HepG2 (cell line): ENCODE measurements at regions not wholly inside any gene's neighbourhood (a gene's known extent, or its start where the extent isn't known, plus 50 kb on each side); places are given as distances from the start of the nearest gene placed in this dataset.
A peak's percentile ranks its signal among the peaks of the same experiment; 100 is the strongest.

Experiments
- ATAC-seq: fragments of 200-7000 bp; cut with Tn5 transposase; 3 replicates; pipeline ENCODE4 v1.9.1; 2020; ENCODE audit warnings: mild to moderate bottlenecking, moderate library complexity
- BruUV-seq: library from RNA; stranded (reverse); fragments of 400-500 nt; replicated peaks from 2 replicates; lab custom pipeline; 2021; lab: Mats Ljungman, UMichigan
- CTCF ChIA-PET: fragments of 300-600 bp; formaldehyde crosslinking; extraction: SDS; loops from one replicate; lab custom pipeline; 2021; ENCODE audit warnings: low total read pairs, inconsistent platforms, low intra/inter-chr PET ratio; lab: Yijun Ruan, JAX
- POLR2A ChIA-PET: fragments of 350-600 bp; sonication (Branson Sonifier 250); formaldehyde crosslinking; loops from one replicate; lab custom pipeline; 2020; ENCODE audit warnings: antibody characterized with exemption, inconsistent platforms; lab: Yijun Ruan, JAX
- DNase-seq: peaks from one replicate; pipeline ENCODE4 v3.0.0-alpha.2; 2015; ENCODE audit warnings: low spot score
- FAIRE-seq: peaks from 3 replicates; lab custom pipeline; 2011; peaks lifted over from hg19 to GRCh38; lab: Jason Lieb, UNC
- H2AFZ ChIP-seq: one replicate; pipeline ENCODE4 v1.6.1; 2011; ENCODE audit warnings: low read length, inconsistent platforms
- H3K27ac ChIP-seq: fragments of 300-600 bp; 3 replicates; pipeline ENCODE4 v1.8.0; 2011; ENCODE audit warnings: mixed run types, mild to moderate bottlenecking, mixed read lengths, low read length, inconsistent platforms; ENCODE audit not compliant: insufficient read depth; ENCODE audit errors: extremely low read length
- H3K27me3 ChIP-seq, 2 experiments: fragments of 200-600 bp in 1 of 2; 2 replicates in 1 of 2; 3 replicates in 1 of 2; pipeline versions ENCODE4 v1.6.0 to v1.8.0; 2011; ENCODE audit warnings: low read length in 2 of 2, mild to moderate bottlenecking in 2 of 2, moderate library complexity in 2 of 2, inconsistent platforms in 1 of 2; ENCODE audit not compliant: insufficient read depth in 2 of 2, control insufficient read depth in 1 of 2
- H3K36me3 ChIP-seq, 2 experiments: fragments of 200-600 bp in 1 of 2; replicated peaks in 1 of 2; 2 replicates in 1 of 2; 3 replicates in 1 of 2; pipeline versions ENCODE4 v1.5.1 to v1.8.0; 2011; ENCODE audit warnings: low read length in 2 of 2, inconsistent platforms in 1 of 2; ENCODE audit not compliant: insufficient read depth in 2 of 2, control insufficient read depth in 1 of 2
- H3K4me1 ChIP-seq: 2 replicates; pipeline ENCODE4 v1.5.1; 2012; ENCODE audit warnings: low read length, inconsistent platforms; ENCODE audit not compliant: insufficient read depth
- H3K4me2 ChIP-seq: 2 replicates; pipeline ENCODE4 v1.6.0; 2011; ENCODE audit warnings: low read depth, low read length, inconsistent platforms
- H3K4me3 ChIP-seq, 3 experiments: fragments of 200-600 bp in 1 of 3; sonication (generic), shearing (Covaris generic) in 1 of 3; replicated peaks in 1 of 3; 2 replicates each; pipeline ENCODE4 v1.5.1; 2011 to 2016; ENCODE audit warnings: low read length in 3 of 3, inconsistent platforms in 2 of 3, low read depth in 2 of 3, mild to moderate bottlenecking in 2 of 3, control low read depth in 1 of 3, mixed read lengths in 1 of 3; ENCODE audit not compliant: insufficient read depth in 1 of 3
- H3K79me2 ChIP-seq: one replicate; pipeline ENCODE4 v1.6.1; 2011; ENCODE audit warnings: low read length, inconsistent platforms; ENCODE audit not compliant: insufficient read depth
- H3K9ac ChIP-seq: 2 replicates; pipeline ENCODE4 v1.6.0; 2011; ENCODE audit warnings: mild to moderate bottlenecking, low read depth, low read length, inconsistent platforms; ENCODE audit not compliant: insufficient read depth
- H3K9me3 ChIP-seq: 2 replicates; pipeline ENCODE4 v1.5.1; 2012; ENCODE audit warnings: mild to moderate bottlenecking, low read length
- H4K20me1 ChIP-seq: 2 replicates; pipeline ENCODE4 v1.6.0; 2011; ENCODE audit warnings: inconsistent platforms, mild to moderate bottlenecking, low read length, moderate library complexity; ENCODE audit not compliant: insufficient read depth
- DNMT3B ChIP-seq: conservative IDR thresholded peaks from 2 replicates; pipeline ENCODE4 v1.6.1; 2016; ENCODE audit warnings: missing biosample characterization, control low read depth
- ESRRA ChIP-seq: sonication (generic); formaldehyde crosslinking; IDR thresholded peaks from 2 replicates; pipeline ENCODE4 v1.5.1; 2020; ENCODE audit warnings: mild to moderate bottlenecking, low read depth, missing genetic modification reagents
- GPN1 ChIP-seq: sonication (generic); formaldehyde crosslinking; IDR thresholded peaks from 2 replicates; pipeline ENCODE4 v1.5.1; 2020; ENCODE audit warnings: missing genetic modification reagents, borderline replicate concordance
- KDM6A ChIP-seq: IDR thresholded peaks from 2 replicates; pipeline ENCODE4 v1.6.1; 2016; ENCODE audit warnings: low read depth
- MAFF ChIP-seq: IDR thresholded peaks from 2 replicates; pipeline ENCODE4 v1.6.1; 2011; ENCODE audit warnings: low read depth, low read length, improper control_type of control experiment
- MAFK ChIP-seq, 2 experiments: IDR thresholded peaks in 1 of 2; conservative IDR thresholded peaks in 1 of 2; 2 replicates each; pipeline ENCODE4 v1.6.1; 2011; ENCODE audit warnings: improper control_type of control experiment in 2 of 2, low read length in 2 of 2
- TBX2 ChIP-seq: sonication (generic); formaldehyde crosslinking; IDR thresholded peaks from 2 replicates; pipeline ENCODE4 v1.5.0; 2020; ENCODE audit warnings: missing genetic modification reagents, mild to moderate bottlenecking, borderline replicate concordance
- ZKSCAN8 ChIP-seq: IDR thresholded peaks from 2 replicates; pipeline ENCODE4 v1.6.1; 2016; ENCODE audit warnings: borderline replicate concordance, missing genetic modification reagents, missing compliant biosample characterization
- ZNF230 ChIP-seq: sonication (generic); formaldehyde crosslinking; IDR thresholded peaks from 2 replicates; pipeline ENCODE4 v1.4.0; 2020; ENCODE audit warnings: mild to moderate bottlenecking, missing genetic modification reagents
- ZNF256 ChIP-seq: sonication (generic); formaldehyde crosslinking; conservative IDR thresholded peaks from 2 replicates; pipeline ENCODE4 v1.4.0; 2020; ENCODE audit warnings: missing genetic modification reagents
- ZNF382 ChIP-seq: sonication (generic); formaldehyde crosslinking; IDR thresholded peaks from 2 replicates; pipeline ENCODE4 v1.5.0; 2020; ENCODE audit warnings: missing genetic modification reagents, mild to moderate bottlenecking, borderline replicate concordance
- ZNF558 ChIP-seq: sonication (generic); formaldehyde crosslinking; IDR thresholded peaks from 2 replicates; pipeline ENCODE4 v1.9.0; 2022; ENCODE audit warnings: mild to moderate bottlenecking, missing genetic modification reagents, borderline replicate concordance
- ZNF570 ChIP-seq: sonication (generic); formaldehyde crosslinking; IDR thresholded peaks from 2 replicates; pipeline ENCODE4 v1.4.0; 2020; ENCODE audit warnings: mild to moderate bottlenecking, missing genetic modification reagents, borderline replicate concordance
- ZNF737 ChIP-seq: sonication (generic); formaldehyde crosslinking; IDR thresholded peaks from 2 replicates; pipeline ENCODE4 v1.5.0; 2020; ENCODE audit warnings: missing genetic modification reagents, mild to moderate bottlenecking, borderline replicate concordance
- ZNF850 ChIP-seq: sonication (generic); formaldehyde crosslinking; conservative IDR thresholded peaks from 2 replicates; pipeline ENCODE4 v1.9.0; 2021; ENCODE audit warnings: mild to moderate bottlenecking, missing genetic modification reagents
- WGBS: methylation state at CpG from one replicate; pipeline ENCODE4 v1.1.6; 2017; ENCODE audit warnings: low lambda C conversion rate; 5-methylcytosine and 5-hydroxymethylcytosine counted together
- in situ Hi-C: cut with HindIII; loops from 2 replicates; pipeline ENCODE4 v1.10.0; 2017; ENCODE audit warnings: low pct_unique_long_range_greater_than_20kb; ENCODE audit not compliant: extremely low pct_ligation_motif_present
- intact Hi-C: fragments of 100-400 bp; cut with micrococcal nuclease; formaldehyde crosslinking; loops from one replicate; pipeline ENCODE4 v1.10.0; 2022; ENCODE audit not compliant: unreplicated experiment
- TF ChIP-seq, protein P1 (sequence below): sonication (generic); formaldehyde crosslinking; IDR thresholded peaks from 2 replicates; pipeline ENCODE4 v1.4.0; 2020; ENCODE audit warnings: missing genetic modification reagents, low read depth, mild to moderate bottlenecking, borderline replicate concordance
- TF ChIP-seq, protein P2 (sequence below): sonication (generic); formaldehyde crosslinking; IDR thresholded peaks from 2 replicates; pipeline ENCODE4 v1.5.1; 2020; ENCODE audit warnings: mild to moderate bottlenecking, missing genetic modification reagents, borderline replicate concordance

DNA sequence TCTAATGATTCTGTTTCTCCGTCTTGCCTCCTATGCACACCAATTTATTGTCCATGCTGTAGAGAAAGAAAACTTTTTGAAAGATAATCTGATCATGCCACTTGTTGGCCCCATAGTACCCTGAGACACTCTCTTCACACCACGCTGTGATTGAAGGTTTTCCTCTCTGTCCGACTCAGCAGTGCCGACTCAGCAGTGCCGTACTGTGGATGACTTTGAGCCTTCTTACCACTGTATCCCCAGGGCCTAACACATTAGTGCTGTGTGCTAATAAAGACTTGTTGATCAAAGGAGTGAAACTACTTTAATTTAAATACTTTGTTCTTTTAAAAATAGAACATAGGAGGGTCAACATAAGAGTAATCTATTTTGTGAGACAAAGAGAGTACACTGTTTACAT is 429.6 kb downstream of the KLF12 start:
- Histone ChIP-seq H3K36me3 (no peaks in the 10 kb centered on the region), H3K27me3 (no peaks in the 10 kb centered on the region), H3K9ac (no peak overlapping the region), H3K27ac (no peak overlapping the region), H3K9me3 (no peaks in the 10 kb centered on the region)
- no peak for ATAC-seq
- intact Hi-C loops = no loop called here
- TF ChIP-seq ZNF850 (CRISPR knock-in tag) (no peak), ZKSCAN8 (CRISPR knock-in tag) (no peak), ZNF737 (no peak), DNMT3B (no peak), ZNF570 (CRISPR knock-in tag) (no peak), ZNF256 (CRISPR knock-in tag) (no peak), ZNF382 (CRISPR knock-in tag) (no peak), MAFF (peak; percentile 61), MAFK (conservative IDR thresholded peaks at IDR 0.05 in 1 of 2, IDR thresholded peaks at IDR 0.05 in 1 of 2; ENCODE audit: low read length in 2 of 2) (peak; percentile 40 to 73; a peak in 3 of 4 replicates), ZNF230 (CRISPR knock-in tag) (no peak), ZNF558 (CRISPR knock-in tag) (no peak), GPN1 (no peak), ESRRA (CRISPR knock-in tag) (no peak), KDM6A (CRISPR knock-in tag) (no peak), TBX2 (CRISPR knock-in tag) (no peak)
- TF ChIP-seq, protein P1, sequence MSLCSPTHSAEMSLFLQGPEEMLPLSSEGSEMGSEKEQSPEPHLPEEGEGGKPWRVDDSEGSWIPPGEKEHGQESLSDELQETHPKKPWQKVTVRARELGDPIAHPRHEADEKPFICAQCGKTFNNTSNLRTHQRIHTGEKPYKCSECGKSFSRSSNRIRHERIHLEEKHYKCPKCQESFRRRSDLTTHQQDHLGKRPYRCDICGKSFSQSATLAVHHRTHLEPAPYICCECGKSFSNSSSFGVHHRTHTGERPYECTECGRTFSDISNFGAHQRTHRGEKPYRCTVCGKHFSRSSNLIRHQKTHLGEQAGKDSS (CRISPR knock-in tag) = no peak
- TF ChIP-seq, protein P2, sequence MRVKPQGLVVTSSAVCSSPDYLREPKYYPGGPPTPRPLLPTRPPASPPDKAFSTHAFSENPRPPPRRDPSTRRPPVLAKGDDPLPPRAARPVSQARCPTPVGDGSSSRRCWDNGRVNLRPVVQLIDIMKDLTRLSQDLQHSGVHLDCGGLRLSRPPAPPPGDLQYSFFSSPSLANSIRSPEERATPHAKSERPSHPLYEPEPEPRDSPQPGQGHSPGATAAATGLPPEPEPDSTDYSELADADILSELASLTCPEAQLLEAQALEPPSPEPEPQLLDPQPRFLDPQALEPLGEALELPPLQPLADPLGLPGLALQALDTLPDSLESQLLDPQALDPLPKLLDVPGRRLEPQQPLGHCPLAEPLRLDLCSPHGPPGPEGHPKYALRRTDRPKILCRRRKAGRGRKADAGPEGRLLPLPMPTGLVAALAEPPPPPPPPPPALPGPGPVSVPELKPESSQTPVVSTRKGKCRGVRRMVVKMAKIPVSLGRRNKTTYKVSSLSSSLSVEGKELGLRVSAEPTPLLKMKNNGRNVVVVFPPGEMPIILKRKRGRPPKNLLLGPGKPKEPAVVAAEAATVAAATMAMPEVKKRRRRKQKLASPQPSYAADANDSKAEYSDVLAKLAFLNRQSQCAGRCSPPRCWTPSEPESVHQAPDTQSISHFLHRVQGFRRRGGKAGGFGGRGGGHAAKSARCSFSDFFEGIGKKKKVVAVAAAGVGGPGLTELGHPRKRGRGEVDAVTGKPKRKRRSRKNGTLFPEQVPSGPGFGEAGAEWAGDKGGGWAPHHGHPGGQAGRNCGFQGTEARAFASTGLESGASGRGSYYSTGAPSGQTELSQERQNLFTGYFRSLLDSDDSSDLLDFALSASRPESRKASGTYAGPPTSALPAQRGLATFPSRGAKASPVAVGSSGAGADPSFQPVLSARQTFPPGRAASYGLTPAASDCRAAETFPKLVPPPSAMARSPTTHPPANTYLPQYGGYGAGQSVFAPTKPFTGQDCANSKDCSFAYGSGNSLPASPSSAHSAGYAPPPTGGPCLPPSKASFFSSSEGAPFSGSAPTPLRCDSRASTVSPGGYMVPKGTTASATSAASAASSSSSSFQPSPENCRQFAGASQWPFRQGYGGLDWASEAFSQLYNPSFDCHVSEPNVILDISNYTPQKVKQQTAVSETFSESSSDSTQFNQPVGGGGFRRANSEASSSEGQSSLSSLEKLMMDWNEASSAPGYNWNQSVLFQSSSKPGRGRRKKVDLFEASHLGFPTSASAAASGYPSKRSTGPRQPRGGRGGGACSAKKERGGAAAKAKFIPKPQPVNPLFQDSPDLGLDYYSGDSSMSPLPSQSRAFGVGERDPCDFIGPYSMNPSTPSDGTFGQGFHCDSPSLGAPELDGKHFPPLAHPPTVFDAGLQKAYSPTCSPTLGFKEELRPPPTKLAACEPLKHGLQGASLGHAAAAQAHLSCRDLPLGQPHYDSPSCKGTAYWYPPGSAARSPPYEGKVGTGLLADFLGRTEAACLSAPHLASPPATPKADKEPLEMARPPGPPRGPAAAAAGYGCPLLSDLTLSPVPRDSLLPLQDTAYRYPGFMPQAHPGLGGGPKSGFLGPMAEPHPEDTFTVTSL (CRISPR knock-in tag) = no peak
- TF ChIP-seq, all 625 proteins: peak for 2
- CTCF ChIA-PET = no interaction called here
- DNase-seq (no peak), FAIRE-seq (no peak)
- Histone ChIP-seq H3K4me3 (no peak overlapping the region), H2AFZ (no peak overlapping the region), H3K4me2 (no peak overlapping the region), H4K20me1 (no peaks in the 10 kb centered on the region), H3K4me1 (no peaks in the 10 kb centered on the region), H3K79me2 (no peaks in the 10 kb centered on the region)
- in situ Hi-C loops = loop anchor here (10.0 kb wide), 1 partner anchor 860 kb away; no protein-coding TSS in a partner anchor
- POLR2A ChIA-PET = no interaction called here
- BruUV-seq = no TSS peak
- WGBS = 83% methylated on average over 5 of the region's 5 CpGs
